Cerebellar cortex (tissue), 1 donor: ENCODE measurements at regions not wholly inside any gene's neighbourhood (a gene's known extent, or its start where the extent isn't known, plus 50 kb on each side); places are given as distances from the start of the nearest gene placed in this dataset.
"Not testable (repeated sequence)": the region's sequence is repeated elsewhere in the genome, so short reads cannot be mapped to it uniquely, and the experiment has no call there.

Experiments
- DNase-seq: peaks from one replicate; pipeline ENCODE4 v3.0.0-alpha.2; 2015; ENCODE audit warnings: low spot score

DNA sequence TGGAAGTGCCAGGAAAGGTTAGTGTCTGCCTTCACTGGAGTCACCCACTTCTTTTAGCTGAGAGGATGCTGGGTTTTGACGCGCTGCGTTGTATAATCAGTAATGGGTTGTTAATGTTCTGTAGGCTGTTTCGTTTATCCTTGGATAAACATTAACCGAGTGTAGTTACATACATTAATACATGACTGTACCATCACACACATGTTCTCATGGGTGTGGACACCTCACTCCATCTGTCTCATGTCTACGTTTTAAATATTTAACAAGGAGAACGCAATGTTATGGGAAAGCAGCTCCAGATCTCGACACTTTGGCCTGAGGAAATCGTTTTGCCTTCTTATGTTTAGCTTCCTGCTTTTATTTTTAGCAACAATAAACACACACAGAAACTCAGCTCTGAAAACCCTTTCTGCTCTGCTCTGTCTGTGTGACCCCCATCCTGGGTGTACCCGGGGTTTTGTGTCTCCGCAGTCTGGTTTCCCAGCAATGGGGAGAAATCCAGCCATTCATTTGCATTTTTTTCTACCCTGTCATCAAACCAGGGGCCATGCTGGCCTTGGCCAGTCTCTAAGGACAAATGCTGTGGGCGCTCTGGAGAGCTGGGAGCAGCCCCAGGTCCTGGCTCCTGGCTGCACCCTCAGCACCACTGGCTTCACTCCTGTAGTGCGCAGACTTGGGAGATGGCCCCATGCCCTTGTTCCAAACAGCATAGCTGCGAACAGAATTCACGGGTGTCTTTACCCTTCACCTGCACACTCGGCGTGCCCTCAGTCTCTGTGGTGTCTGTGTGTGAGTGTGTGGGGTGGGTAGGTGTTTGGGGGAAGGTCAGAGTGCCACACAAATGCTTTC is 110.8 kb downstream of the ERMARD start:
- DNase-seq = no peak

DNA sequence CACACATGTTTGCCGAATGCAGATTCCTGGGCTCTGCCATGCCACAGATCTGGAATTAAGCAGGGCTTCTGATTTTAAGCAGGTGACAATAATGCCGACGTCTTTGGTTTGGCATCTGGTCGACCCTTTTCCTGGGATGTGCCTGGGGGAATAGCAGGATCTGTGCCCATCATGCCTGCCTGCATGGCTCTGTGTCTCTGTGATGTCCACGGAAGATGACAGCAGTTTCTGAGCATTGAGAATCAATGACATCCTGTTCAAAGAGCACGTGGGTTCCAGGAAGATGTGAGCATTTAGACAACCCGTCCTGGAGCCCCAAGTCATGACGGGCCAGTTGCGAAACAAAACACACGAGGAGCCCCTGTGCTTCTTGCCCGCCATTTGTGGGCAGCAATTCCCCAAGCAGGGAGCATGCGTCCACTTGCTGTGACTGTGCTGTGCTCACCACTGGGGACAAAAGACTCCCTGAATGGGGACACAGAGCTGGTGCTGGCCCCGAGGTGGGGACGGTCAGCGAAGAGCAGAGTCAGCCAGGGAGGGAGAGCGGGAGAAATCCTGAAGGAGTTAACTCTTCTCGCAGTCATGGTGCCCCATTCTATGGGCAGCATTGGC is 110.1 kb downstream of the ERMARD start:
- DNase-seq = no peak

DNA sequence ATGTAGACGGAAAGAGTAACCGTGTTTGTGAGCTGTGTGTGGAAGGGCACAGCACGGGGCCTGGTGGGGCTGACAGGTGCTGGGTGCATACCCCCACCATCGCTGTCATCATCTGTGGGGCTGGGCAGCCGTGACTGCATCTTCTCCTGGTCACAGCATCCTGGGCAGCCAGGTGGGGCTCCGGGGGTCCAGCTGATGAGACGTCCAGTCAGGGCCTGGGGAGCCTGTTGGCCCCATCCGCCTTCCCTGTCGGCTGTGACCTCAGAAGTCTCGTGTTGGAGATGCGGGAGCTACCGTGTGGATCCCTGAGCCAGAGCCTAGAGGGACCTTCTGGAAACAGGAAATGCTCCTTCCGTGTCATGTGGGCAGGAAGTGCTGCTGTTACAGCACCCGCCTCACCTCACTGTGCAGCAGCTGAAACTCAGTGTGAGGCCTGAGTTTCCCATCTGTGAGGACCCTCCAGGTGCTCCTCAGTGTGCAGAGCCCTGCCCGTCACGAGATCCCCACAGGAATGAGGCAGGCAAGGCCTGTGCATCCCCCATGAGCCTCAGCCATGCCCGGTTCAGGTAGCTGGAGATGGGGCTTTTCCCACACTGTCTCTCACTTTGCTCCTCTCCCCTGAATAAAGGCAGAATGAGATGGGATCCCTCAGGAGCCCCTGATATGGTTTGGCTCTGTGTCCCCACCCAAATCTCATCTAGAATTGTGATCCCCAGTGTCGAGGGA is 108.7 kb downstream of the ERMARD start:
- DNase-seq = no peak

DNA sequence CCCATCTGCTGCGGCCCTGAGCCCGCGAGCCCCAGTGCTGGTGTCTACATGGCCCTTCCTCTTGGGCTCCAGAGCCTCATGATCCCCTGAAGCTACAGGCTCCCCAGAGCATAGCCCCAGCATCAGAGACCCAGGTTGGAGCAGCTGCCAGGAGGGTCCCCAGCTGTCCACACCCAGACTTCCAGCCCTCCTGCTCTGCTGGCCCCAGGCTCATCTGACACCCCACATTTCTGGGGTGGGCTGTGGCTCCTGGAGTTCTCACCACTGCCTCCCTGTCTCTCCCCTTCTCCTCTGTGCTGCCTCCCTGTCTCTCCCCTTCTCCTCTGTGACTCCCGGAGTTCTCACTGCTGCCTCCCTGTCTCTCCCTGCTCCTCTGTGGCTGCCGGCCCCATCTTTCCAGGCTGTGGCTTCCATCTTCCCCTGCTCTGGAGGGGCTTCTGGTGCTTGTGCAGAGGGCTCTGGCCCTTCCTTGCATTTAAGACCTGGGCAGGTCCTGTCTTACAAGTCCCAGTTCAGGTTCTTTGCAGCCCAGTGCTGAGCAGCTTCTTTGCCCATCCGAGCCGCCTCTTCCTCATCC is 108.1 kb downstream of the ERMARD start:
- DNase-seq = no peak

DNA sequence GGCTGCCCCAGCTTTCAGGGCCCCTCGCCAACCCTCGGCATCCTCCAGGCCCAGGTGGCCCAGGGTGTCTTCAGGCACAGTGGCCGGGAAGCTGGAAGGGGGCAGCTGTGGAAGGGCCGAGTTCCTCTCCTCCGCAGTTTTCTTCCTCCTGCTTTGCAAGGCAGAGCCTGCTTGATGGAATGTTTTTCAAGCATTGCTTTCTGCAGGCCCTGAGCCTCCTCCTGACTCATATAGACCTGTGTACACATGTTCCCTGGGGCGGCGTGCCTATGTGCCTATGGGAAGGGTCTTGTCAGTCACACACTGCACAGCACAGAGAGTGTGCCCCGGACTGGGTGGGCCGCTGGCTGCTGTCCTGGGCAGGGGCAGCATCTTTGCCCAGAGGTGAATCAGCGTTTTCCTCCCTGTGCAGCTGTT is 107.5 kb downstream of the ERMARD start:
- no peak for DNase-seq

DNA sequence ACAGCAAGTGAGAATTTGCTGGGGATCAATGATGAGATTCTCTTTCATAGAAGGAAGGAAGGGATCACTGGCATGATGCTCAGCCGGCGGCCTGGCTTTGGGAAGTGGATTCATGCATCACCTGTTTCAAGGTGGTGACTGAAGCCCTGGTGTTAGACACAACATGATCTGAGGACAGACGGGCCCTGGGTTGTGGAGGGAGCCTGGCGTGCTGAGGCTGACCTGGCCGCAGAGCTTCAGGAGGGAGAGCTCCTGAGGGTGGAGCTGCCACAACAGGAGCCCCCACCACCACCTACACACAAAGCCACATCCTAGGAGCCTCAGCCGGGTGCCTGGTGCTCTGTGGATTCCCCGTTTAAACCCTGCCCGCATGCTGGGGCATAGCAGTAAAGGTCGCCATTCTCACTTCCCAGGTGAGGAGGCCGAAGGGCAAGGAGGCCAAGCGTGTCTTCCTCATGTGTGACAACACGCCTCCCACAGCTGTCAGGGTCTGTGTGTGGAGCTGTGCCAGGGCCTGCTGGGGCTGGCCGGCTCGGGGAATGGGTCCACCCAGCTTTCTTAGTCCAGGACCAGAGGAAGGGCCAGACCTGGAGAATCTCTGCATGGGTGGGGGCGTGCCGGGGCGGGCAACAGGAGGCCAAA is 107.0 kb downstream of the ERMARD start:
- DNase-seq = no peak

DNA sequence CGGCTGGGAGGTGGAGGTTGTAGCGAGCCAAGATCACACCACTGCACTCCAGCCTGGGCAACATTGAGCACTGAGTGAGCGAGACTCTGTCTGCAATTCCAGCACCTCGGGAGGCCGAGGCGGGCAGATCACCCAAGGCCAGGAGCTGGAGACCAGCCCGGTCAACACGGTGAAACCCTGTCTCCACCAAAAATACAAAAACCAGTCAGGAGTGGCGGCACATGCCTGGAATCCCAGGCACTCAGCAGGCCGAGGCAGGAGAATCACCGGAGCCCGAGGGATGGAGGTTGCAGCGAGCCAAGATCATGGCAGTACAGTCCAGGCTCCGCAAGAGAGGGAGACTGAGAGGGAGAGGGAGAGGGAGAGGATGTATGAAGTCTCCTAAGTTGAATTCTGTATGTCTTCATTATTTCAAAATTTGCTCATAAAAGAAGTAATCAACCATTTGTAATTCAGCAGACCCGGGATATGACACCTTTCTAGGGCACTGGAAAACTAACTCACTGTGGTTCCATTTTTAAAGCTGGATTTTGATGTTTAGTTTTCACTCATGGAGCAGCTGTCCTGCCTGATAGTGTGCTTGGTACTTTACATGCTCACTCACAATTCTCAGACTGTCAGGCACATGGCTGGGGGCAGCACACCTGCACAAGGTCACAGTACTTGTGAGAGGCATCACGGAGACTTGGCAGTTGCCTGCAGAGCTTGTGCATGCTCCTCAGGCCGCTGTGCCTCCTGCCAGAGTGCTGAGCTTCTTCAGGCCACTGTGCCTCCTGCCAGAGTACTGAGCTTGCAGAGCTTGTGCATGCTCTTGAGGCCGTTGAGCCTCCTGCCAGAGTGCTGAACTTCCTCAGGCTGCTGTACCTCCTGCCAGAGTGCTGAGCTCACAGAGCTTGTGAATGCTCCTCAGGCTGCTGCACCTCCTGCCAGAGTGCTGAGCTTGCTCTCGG is 106.2 kb downstream of the ERMARD start:
- DNase-seq = no peak

DNA sequence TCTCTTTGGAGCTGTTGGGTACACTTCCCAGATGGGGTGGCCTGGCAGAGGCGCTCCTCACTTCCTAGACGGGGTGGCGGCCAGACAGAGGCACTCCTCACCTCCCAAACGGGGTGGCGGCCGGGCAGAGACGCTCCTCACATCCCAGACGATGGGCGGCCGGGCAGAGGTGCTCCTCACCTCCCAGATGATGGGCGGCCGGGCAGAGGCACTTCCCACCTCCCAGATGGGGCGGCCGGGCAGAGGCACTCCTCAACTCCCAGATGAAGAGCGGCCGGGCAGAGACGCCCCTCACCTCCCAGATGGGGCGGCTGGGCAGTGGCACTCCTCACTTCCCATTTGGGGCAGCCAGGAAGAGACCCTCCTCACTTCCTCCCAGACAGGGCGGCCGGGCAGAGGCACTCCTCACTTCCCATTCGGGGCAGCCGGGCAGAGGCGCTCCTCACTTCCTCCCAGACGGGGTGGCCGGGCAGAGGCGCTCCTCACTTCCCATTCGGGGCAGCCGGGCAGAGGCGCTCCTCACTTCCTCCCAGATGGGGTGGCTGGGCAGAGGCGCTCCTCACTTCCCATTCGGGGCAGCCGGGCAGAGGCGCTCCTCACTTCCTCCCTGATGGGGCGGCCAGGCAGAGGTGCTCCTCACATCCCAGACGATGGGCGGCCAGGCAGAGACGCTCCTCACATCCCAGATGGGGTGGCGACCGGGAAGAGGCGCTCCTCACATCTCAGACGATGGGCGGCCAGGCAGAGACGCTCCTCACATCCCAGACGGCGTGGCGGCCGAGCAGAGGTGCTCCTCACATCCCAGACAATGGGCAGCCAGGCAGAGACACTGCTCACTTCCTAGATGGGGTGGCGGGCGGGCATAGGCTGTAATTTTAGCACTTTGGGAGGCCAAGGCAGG is 105.3 kb downstream of the ERMARD start:
- not testable (repeated sequence) for DNase-seq

DNA sequence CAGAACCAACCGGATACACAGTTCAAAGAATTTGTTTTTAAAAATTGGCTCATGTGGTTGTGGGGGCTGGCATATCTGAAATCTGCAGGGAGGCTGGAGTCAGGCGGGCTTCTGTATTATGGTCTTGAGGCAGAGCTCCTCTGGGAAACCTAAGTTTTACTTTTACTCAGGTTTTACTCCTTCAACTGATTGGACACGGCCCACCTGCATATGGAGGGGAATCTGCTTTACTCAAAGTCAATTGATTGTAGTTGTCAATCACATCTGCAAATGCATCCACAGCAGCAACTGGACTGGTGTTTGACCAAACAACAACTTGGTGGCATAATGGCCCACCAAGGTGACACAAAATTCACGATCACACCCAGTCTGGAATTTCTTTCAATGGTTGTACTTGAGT is 103.4 kb downstream of the ERMARD start:
- no peak for DNase-seq

DNA sequence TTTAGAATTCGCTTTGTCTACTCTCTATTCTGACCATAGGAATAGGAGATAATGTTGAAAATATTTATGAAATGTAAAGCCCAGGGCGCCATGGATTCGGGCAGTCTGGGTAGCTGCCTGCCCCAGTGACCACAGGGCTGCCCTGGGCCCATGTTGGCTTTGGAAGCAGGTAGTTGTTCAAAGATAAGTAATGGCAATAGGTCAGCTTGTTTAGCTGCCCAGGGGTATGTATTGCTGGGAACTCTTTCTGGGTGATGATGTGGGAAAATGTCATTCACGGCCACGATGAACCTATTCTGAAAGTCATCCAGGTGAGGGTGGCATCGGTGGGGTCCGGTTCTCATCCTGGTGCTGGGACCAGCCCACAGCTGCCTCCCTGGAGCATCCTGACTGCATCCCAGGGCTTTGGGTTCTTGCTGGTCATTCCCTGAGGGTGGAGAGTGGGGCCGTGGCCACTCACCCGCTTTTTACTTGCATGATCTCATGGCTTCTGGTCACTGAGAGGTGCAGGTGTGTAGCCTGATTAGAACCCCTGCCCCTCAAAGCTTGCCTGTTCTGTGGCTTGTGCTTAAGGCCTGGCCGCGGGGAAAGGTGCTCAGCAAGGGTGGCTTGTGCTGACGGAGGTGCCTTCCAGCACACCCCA is 102.8 kb downstream of the ERMARD start:
- DNase-seq = no peak

DNA sequence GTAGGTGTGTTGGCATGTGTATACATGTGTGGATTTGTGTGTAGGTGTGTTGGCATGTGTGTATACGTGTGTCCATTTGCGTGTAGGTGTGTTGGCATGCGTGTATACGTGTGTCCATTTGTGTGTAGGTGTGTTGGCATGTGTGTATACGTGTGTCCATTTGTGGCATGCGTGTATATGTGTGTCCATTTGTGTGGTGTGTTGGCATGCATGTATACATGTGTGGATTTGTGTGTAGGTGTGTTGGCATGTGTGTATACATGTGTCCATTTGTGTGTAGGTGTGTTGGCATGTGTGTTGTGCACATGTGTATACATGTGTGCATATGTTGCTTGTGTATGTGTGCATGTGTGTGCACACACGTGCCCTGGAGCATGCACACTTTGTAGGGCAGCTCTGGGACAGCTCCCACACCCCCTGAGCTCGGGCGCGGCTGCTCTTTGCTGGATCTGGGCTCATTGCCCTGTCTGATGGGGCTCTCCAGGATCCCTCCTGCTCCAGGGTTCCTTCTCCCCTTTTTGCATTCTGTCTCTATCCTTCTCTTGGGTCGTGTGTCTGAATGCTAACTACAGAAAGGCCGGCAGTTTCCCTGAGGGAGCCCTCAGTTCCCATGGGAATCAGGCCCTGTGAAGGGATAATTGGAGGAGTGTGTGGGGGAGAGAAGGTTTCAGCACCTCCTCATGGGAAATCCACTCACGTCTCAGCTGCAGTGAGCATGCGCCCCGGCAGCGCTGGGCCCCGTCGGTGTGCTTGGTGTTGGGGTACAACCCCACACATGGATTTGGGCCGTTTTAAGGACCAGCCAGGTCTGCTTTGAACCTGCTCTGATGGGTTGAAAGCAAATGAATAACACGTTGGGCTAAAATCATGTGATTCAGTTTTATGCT is 102.0 kb downstream of the ERMARD start:
- DNase-seq = no peak

DNA sequence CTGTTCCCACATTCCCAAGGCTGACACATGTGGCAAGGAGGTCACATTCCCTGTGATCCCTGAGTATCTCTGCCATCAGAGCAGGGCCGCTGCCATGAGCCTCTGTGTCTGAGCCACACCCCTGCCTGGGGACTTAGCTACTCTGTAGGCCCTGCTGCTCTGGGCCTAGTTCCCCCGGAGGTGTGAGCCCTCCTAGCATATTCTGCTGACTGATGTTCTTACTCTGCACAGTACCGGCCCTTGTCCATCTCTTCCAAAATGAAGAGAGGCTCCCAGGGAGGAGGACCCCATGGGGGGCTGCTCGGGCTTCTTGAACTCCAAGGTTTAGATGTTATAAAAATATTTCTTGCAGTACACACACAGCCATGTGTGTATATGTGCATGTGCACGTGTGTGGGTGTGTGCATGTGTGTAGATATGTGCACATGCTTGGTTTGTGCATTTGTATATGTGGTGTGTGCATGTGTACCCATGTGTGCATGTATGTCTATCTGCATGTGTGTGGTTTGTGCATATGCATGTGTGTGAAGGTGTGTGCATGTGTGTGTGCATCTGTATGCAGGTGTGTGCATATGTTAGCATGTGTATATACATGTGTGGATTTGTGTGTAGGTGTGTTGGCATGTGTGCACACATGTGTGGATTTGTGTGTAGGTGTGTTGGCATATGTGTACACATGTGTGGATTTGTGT is 101.2 kb downstream of the ERMARD start:
- no peak for DNase-seq

DNA sequence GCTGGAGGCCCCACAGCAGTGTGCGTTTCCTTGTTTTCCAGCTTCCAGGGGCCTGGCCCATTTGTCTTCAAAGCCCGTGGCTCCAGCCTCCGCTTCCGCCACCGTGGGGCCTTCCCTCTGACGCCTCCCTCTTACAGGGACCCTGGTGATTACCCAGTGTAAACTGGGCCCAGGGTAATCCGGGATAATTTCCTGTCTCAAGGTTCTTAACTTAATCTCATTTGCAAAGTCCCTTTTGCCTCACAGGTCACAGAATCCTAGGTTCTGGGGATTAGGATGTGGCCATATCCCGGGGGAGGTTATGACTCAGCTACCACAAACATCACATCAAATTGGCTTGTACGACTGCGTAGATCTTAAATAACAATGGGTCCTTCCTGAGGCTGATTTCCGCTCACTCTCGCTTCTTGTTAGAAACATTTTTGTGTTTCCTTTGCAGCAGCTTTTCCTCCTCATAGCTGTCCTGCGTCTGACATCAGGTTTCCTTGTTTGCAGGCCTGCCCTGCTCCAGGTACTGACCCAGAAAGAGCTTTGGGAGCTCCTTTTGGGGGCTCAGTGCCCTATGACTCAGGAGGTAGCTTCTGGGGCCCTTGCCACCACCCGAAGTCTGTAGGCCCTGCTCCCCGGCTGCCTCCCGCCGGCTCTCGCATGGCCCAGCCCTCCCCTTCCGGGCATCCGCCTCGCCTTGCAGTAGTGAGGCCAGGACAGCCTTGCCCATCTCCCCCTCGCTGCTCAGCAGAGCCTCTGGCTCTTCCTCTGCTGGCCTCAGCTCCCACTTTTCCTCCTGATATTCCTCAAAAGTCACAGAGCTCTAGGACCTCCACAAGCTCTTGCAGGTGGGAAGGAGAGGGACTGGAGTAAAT is 100.5 kb downstream of the ERMARD start:
- DNase-seq = no peak

DNA sequence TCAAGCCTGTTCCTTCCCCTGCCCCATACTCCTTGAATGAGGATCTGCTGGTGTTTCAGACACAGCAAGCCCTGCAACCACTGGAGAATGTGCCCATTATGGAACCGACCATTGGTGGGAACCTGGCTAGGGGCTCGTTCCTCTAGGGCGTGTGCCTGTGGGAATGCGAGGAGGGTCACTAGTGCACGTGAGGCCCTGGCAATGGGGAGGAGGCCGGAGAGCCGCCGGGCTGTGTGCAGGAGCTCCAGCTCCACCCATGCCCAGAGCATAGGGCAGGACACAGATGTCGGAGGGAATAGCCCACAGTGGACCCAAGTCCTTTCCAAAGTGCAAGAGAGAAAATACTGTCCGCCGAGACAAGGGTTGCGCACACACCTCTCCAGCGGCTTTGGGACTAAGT is 99.3 kb downstream of the ERMARD start:
- no peak for DNase-seq

DNA sequence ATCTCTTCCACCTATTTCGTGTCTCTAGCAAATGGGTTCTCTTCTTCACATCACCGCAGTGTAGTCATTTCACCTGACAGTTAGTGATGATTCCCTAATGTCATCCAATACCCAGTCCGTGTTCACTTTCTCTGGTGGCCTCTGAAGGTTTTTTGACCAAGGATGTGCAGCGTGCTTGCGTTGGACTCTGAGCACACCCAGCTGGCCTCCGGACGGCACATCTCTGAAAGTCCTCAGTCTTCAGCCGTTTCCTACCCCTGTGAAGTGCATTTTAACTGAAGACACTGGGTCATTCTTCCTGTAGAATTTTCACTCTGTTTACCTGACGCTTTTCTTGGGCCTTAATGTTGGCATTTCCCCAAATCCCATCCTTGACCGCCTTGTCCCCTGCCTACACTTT is 98.7 kb downstream of the ERMARD start:
- DNase-seq = no peak

DNA sequence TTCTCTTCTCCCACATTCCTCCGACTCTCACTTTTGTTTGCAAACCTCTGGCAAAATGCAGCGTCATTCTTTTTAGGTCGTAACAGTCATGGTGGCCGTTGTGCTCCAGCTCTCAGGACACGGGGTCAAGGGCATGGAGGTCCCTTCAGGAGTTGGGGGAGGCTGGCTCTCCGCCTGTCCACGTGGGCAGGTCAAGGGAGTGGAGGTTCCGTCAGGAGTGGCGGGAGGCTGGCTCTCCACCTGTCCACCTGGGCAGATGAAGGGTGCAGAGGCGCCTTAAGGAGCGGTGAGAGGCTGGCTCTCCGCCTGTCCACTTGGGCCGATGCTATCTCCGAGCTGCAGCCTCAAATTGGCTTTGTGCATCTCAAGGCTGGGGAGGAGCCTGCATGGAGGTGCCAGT is 98.0 kb downstream of the ERMARD start:
- no peak for DNase-seq

DNA sequence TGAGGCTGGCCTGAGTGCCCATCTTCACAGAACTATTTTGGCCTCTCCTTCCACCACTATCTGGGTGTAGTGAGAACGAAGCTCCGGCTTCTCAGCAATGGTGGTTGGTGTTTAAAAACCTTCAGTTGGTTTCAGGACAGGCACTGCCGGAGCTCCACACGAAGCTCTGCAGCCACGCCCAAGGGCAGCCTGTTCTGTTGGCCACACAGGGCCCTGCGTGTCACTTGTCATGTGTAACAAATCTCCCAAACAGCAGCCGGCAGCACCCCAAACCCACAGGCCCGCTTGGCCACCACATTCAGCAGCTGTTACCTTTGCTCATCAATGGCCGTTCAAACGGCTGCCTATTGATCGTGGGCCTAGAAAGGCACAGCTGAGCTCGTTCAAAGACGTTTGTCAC is 97.5 kb downstream of the ERMARD start:
- no peak for DNase-seq
